Loucy (cell line): ENCODE measurements at regions not wholly inside any gene's neighbourhood (a gene's known extent, or its start where the extent isn't known, plus 50 kb on each side); places are given as distances from the start of the nearest gene placed in this dataset.

ENCODE experiments used
- EZH2phosphoT487 ChIP-seq: fragments of 200-600 bp; IDR thresholded peaks from 2 replicates; pipeline ENCODE4 v1.6.1; 2018; ENCODE audit warnings: antibody characterized with exemption, mild to moderate bottlenecking, moderate library complexity, borderline replicate concordance
- TF ChIP-seq, protein P1 (sequence below): fragments of 200-600 bp; sonication (generic); conservative IDR thresholded peaks from 2 replicates; pipeline ENCODE4 v1.5.1; 2014; ENCODE audit warnings: mild to moderate bottlenecking, antibody characterized with exemption, low read length

GRCh38 chr7:115672024-115672423 lies 358.5 kb downstream of the TFEC start:
- TF ChIP-seq, protein P1, sequence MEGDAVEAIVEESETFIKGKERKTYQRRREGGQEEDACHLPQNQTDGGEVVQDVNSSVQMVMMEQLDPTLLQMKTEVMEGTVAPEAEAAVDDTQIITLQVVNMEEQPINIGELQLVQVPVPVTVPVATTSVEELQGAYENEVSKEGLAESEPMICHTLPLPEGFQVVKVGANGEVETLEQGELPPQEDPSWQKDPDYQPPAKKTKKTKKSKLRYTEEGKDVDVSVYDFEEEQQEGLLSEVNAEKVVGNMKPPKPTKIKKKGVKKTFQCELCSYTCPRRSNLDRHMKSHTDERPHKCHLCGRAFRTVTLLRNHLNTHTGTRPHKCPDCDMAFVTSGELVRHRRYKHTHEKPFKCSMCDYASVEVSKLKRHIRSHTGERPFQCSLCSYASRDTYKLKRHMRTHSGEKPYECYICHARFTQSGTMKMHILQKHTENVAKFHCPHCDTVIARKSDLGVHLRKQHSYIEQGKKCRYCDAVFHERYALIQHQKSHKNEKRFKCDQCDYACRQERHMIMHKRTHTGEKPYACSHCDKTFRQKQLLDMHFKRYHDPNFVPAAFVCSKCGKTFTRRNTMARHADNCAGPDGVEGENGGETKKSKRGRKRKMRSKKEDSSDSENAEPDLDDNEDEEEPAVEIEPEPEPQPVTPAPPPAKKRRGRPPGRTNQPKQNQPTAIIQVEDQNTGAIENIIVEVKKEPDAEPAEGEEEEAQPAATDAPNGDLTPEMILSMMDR, result no peak
- TF ChIP-seq EZH2phosphoT487, result no peak
